ENCODE measurements at regions not wholly inside any gene's neighbourhood (a gene's known extent, or its start where the extent isn't known, plus 50 kb on each side); places are given as distances from the start of the nearest gene placed in this dataset.
A peak's percentile ranks its signal among the peaks of the same experiment; 100 is the strongest.

DNA sequence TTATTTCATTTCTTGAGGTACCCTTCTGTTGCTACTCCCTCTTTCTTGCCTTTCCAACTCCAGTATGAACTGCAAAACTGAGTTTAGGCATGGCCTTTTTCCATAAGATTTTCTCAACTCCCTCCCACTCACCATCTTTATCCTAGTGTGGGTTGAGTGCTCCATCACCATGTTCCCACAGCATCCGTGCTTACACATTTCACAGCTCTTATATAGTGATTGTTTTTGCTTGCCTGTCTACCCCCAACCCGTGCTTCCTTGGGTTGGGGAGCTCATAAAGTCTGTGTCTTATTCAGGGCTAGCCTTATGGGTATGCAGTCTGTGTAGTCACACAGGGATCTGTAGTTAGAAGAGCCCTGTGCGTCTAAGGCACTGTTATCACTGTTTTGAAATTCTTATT is 68.2 kb upstream of the CCDC190 start:
- TF ChIP-seq, protein P1, sequence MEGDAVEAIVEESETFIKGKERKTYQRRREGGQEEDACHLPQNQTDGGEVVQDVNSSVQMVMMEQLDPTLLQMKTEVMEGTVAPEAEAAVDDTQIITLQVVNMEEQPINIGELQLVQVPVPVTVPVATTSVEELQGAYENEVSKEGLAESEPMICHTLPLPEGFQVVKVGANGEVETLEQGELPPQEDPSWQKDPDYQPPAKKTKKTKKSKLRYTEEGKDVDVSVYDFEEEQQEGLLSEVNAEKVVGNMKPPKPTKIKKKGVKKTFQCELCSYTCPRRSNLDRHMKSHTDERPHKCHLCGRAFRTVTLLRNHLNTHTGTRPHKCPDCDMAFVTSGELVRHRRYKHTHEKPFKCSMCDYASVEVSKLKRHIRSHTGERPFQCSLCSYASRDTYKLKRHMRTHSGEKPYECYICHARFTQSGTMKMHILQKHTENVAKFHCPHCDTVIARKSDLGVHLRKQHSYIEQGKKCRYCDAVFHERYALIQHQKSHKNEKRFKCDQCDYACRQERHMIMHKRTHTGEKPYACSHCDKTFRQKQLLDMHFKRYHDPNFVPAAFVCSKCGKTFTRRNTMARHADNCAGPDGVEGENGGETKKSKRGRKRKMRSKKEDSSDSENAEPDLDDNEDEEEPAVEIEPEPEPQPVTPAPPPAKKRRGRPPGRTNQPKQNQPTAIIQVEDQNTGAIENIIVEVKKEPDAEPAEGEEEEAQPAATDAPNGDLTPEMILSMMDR (IDR thresholded peaks at IDR 0.05; ENCODE audit: insufficient read depth, low read length): no peak
- H3K4me3 ChIP-seq (ENCODE audit: low read depth, low read length): no peak overlapping the region
- no peak for DNase-seq (ENCODE audit: low read depth)

DNA sequence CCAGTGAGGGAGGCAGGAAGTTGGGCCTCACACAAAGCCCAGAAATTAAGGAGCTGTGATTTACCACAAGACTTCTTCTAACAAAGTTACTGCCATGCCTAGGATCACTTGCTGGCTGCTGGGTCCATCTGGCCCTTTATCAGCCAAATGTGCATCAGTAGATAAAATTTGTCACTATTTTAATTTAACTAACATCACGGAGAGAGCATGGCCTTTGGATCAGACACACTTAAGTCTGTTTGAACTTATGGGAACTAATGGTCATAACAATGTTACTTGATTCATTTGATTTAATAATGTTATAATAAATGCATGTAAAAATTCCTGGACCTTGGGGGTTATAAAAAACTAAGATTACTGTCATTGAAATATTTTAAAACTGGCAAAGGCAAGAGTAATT is 67.2 kb upstream of the CCDC190 start:
- no peak overlapping the region for H3K4me3 ChIP-seq (ENCODE audit: low read depth, low read length)
- TF ChIP-seq, protein P1 (IDR thresholded peaks at IDR 0.05; ENCODE audit: insufficient read depth, low read length): no peak
- DNase-seq (ENCODE audit: low read depth): no peak

DNA sequence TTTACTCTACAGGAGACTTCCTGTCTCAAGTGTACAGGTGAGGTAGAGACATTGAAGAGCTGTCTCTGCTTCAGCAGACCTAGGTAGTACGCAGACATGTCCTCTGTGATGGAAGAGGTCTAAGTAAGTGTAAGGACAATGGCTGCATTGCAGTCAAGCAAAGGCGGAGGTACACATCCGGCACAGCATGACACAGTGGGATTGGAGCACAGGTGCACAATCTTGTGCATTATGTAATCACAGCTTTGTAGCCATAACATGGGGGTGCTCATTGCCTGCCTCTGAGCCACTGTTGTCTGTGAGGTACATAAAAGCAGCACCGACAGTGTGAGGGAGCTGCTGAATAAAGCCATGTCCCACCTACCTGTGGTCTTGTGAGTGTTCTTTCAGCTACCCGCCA is 66.4 kb upstream of the CCDC190 start:
- H3K4me3 ChIP-seq (ENCODE audit: low read depth, low read length): no peak overlapping the region
- TF ChIP-seq, protein P1 (IDR thresholded peaks at IDR 0.05; ENCODE audit: insufficient read depth, low read length): no peak
- no peak for DNase-seq (ENCODE audit: low read depth)

DNA sequence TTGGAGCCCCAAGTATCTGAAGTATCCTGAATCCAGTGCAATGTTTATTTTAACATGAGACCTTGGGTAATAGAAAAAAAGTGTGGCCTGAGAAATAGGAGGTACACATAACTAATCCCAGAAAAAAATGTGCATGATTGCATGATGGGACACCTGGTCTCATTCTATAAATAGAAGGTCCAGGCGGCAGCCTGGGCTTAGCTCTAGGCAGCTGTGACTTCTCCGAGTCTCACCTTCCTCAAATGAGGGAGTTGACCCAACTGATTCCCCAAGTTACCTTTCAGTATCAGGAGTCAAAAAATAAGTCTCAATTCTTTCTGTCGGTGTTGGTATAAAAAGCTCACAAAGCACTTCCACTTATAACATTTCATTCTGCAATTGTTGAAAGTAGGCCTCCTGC is 65.9 kb upstream of the CCDC190 start:
- no peak overlapping the region for H3K4me3 ChIP-seq (ENCODE audit: low read depth, low read length)
- DNase-seq (ENCODE audit: low read depth): no peak
- TF ChIP-seq, protein P1 (IDR thresholded peaks at IDR 0.05; ENCODE audit: insufficient read depth, low read length): no peak

DNA sequence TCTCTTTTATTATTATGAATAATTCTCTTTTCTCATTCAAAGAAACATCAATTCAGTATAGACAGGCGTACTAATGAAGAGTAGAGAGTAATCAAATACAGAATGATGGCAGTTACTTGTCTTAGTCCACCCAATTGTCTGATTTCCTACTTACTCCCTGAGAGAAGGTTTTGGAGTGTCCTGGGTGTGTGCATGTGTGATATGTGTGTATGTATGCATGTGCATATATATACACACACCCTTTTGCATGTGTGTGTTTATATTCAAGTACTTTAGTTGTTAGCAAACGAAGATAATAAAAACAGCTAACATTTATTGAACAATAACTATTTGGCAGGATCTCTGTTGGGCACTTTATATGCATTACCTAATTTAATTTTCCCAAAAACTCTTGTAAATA is 63.2 kb upstream of the CCDC190 start:
- DNase-seq (ENCODE audit: low read depth): no peak
- no peak overlapping the region for H3K4me3 ChIP-seq (ENCODE audit: low read depth, low read length)
- TF ChIP-seq, protein P1 (IDR thresholded peaks at IDR 0.05; ENCODE audit: insufficient read depth, low read length): no peak

DNA sequence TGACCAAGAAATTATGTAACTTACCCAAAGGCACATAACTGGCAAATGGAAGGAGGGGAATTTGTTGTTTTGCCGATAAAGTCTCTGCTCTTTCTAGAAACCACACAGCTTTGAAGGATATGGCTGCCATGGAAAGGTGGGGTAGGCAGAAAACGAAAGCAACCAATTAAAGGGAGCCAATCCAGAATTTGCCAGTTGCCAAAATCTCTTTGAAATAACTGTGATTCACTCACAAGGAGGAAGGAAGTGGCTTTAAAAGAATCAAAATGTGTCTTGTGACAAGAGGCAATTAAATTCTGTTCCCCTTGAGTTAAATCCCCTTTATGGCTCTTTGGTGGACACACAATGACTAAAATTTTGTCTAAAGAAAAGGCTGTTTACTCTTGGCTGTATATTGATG is 61.2 kb upstream of the CCDC190 start:
- DNase-seq (ENCODE audit: low read depth): peak; percentile 35
- TF ChIP-seq, protein P1 (IDR thresholded peaks at IDR 0.05; ENCODE audit: insufficient read depth, low read length): no peak
- H3K4me3 ChIP-seq (ENCODE audit: low read depth, low read length): no peak overlapping the region

DNA sequence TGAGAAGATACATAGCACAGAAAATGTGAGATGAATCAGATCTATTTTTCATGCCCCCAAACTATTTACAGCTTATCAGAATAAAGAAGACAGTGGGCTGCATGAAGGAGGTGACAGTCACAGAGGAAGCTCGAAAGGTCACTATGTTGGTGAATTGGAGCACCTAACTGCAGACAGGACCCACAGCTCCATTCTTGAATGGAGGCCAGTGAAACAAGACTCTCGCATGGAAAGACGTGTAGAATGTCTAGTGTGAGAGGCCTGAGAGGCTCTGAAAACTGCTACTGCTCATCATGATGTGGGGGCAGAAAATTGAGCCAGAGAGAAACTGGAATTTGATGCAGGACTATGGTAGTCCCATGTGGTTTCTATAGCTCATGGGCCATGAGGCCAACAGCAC is 60.3 kb upstream of the CCDC190 start:
- no peak overlapping the region for H3K4me3 ChIP-seq (ENCODE audit: low read depth, low read length)
- no peak for DNase-seq (ENCODE audit: low read depth)
- TF ChIP-seq, protein P1 (IDR thresholded peaks at IDR 0.05; ENCODE audit: insufficient read depth, low read length): no peak

Data from fibroblast of the aortic adventitia (primary cell).